SK-N-SH (cell line): ENCODE measurements at regions not wholly inside any gene's neighbourhood (a gene's known extent, or its start where the extent isn't known, plus 50 kb on each side); places are given as distances from the start of the nearest gene placed in this dataset.

Source experiments
- CTCF ChIA-PET: fragments of 300-600, 350-600 bp; formaldehyde crosslinking; extraction: SDS; loops from one replicate; lab custom pipeline; 2021; lab: Yijun Ruan, JAX
- POLR2A ChIA-PET: fragments of 350-600 bp; sonication (Branson Sonifier 250); formaldehyde crosslinking; extraction: SDS; loops from one replicate; lab custom pipeline; 2020; ENCODE audit warnings: antibody characterized with exemption, inconsistent platforms; lab: Yijun Ruan, JAX
- DNase-seq: peaks from one replicate; pipeline ENCODE4 v3.0.0; 2012
- H2AFZ ChIP-seq: fragments of 200-600 bp; sonication (generic); 2 replicates; pipeline ENCODE4 v1.8.1; 2016; ENCODE audit warnings: antibody characterized with exemption, mild to moderate bottlenecking, low read depth
- H3F3A ChIP-seq: fragments of 200-600 bp; sonication (generic); replicated peaks from 2 replicates; pipeline ENCODE3; 2016; ENCODE audit warnings: antibody characterized with exemption, mild to moderate bottlenecking; ENCODE audit not compliant: insufficient read depth
- H3K27ac ChIP-seq, 2 experiments: fragments of 200-500 bp in 1 of 2; fragments of 200-600 bp in 1 of 2; sonication (Bioruptor generic) in 1 of 2; sonication (generic), shearing (Covaris generic) in 1 of 2; 2 replicates each; pipeline versions ENCODE4 v1.5.1 to v1.6.1; 2014 to 2016; ENCODE audit warnings: low read depth in 2 of 2, inconsistent platforms in 1 of 2, low read length in 1 of 2, mild to moderate bottlenecking in 1 of 2, mixed read lengths in 1 of 2
- H3K27me3 ChIP-seq: fragments of 200-600 bp; sonication (generic), shearing (Covaris generic); 2 replicates; pipeline ENCODE4 v1.6.1; 2016; ENCODE audit warnings: mixed run types; ENCODE audit not compliant: insufficient read depth
- H3K36me3 ChIP-seq, 2 experiments: fragments of 200-500 bp in 1 of 2; fragments of 200-600 bp in 1 of 2; sonication (Bioruptor generic) in 1 of 2; sonication (generic) in 1 of 2; replicated peaks in 1 of 2; 2 replicates each; pipeline versions ENCODE3 to v1.5.1; 2014 to 2016; ENCODE audit warnings: low read length in 1 of 2, mild to moderate bottlenecking in 1 of 2; ENCODE audit not compliant: insufficient read depth in 2 of 2, control insufficient read depth in 1 of 2
- H3K4me1 ChIP-seq, 2 experiments: fragments of 200-500 bp in 1 of 2; fragments of 200-600 bp in 1 of 2; sonication (Bioruptor generic) in 1 of 2; sonication (generic), shearing (Covaris generic) in 1 of 2; 2 replicates each; pipeline versions ENCODE4 v1.5.1 to v1.6.1; 2014 to 2016; ENCODE audit warnings: low read depth in 1 of 2, low read length in 1 of 2, mixed run types in 1 of 2; ENCODE audit not compliant: insufficient read depth in 2 of 2, control insufficient read depth in 1 of 2
- H3K4me2 ChIP-seq: fragments of 200-600 bp; sonication (generic), shearing (Covaris generic); 2 replicates; pipeline ENCODE4 v1.6.1; 2017; ENCODE audit warnings: mixed run types
- H3K4me3 ChIP-seq, 2 experiments: fragments of 200-500 bp in 1 of 2; fragments of 200-600 bp in 1 of 2; sonication (Bioruptor generic) in 1 of 2; sonication (generic), shearing (Covaris generic) in 1 of 2; 2 replicates each; pipeline versions ENCODE4 v1.5.1 to v1.8.1; 2014 to 2016; ENCODE audit warnings: low read depth in 2 of 2, inconsistent platforms in 1 of 2, low read length in 1 of 2, mild to moderate bottlenecking in 1 of 2, mixed read lengths in 1 of 2, moderate library complexity in 1 of 2
- H3K79me2 ChIP-seq: fragments of 200-600 bp; sonication (generic); 2 replicates; pipeline ENCODE4 v1.8.1; 2017; ENCODE audit warnings: mild to moderate bottlenecking; ENCODE audit not compliant: insufficient read depth
- H3K9ac ChIP-seq: fragments of 200-600 bp; sonication (generic); 2 replicates; pipeline ENCODE4 v1.6.1; 2017; ENCODE audit warnings: mixed run types
- H3K9me2 ChIP-seq: fragments of 200-600 bp; sonication (generic); 2 replicates; pipeline ENCODE4 v1.6.1; 2017; ENCODE audit warnings: mixed run types
- H3K9me3 ChIP-seq: fragments of 200-600 bp; sonication (generic); 2 replicates; pipeline ENCODE4 v1.6.1; 2017; ENCODE audit warnings: mixed run types, mild to moderate bottlenecking, moderate library complexity
- H4K20me1 ChIP-seq: fragments of 200-600 bp; sonication (generic); 2 replicates; pipeline ENCODE4 v1.6.1; 2017; ENCODE audit warnings: mild to moderate bottlenecking, mixed run types; ENCODE audit not compliant: insufficient read depth
- CHD2 ChIP-seq: fragments of 150-350 bp; IDR thresholded peaks from 2 replicates; pipeline ENCODE4 v1.6.1; 2018; ENCODE audit warnings: low read length; ENCODE audit not compliant: partially characterized antibody
- EZH2phosphoT487 ChIP-seq: fragments of 200-600 bp; sonication (generic); IDR thresholded peaks from 2 replicates; pipeline ENCODE4 v1.6.1; 2017; ENCODE audit warnings: low read depth, mixed run types, mild to moderate bottlenecking, antibody characterized with exemption, moderate library complexity, borderline replicate concordance
- FOXM1 ChIP-seq: IDR thresholded peaks from 2 replicates; pipeline ENCODE4 v1.4.0; 2012; ENCODE audit warnings: low read depth, mild to moderate bottlenecking
- GATA2 ChIP-seq: sonication (generic); formaldehyde crosslinking; IDR thresholded peaks from 2 replicates; pipeline ENCODE4 v1.5.0; 2020; ENCODE audit warnings: mild to moderate bottlenecking, missing genetic modification reagents
- IRF3 ChIP-seq: fragments of 150-350 bp; IDR thresholded peaks from 2 replicates; pipeline ENCODE4 v1.6.1; 2016; ENCODE audit warnings: mild to moderate bottlenecking, low read depth, low read length
- NFIC ChIP-seq: IDR thresholded peaks from 2 replicates; pipeline ENCODE4 v1.4.0; 2012; ENCODE audit warnings: borderline replicate concordance
- NRF1 ChIP-seq: IDR thresholded peaks from 2 replicates; pipeline ENCODE4 v1.6.1; 2012; ENCODE audit warnings: low read depth, mild to moderate bottlenecking, low read length
- PBX3 ChIP-seq: IDR thresholded peaks from 2 replicates; pipeline ENCODE4; 2012
- RAD21 ChIP-seq: IDR thresholded peaks from 2 replicates; pipeline ENCODE4 v1.6.1; 2012; ENCODE audit warnings: mild to moderate bottlenecking, low read length
- RFX5 ChIP-seq: IDR thresholded peaks from 2 replicates; pipeline ENCODE4 v1.6.1; 2012; ENCODE audit warnings: mild to moderate bottlenecking, improper control_type of control experiment, low read length
- RXRA ChIP-seq: IDR thresholded peaks from 2 replicates; pipeline ENCODE4 v1.4.0; 2012; ENCODE audit warnings: low read depth, mild to moderate bottlenecking, borderline replicate concordance
- SIN3A ChIP-seq: IDR thresholded peaks from 2 replicates; pipeline ENCODE4 v1.6.1; 2012; ENCODE audit warnings: low read depth, mild to moderate bottlenecking, low read length, moderate library complexity, borderline replicate concordance
- SMC3 ChIP-seq: IDR thresholded peaks from 2 replicates; pipeline ENCODE4 v1.6.1; 2012; ENCODE audit warnings: low read depth, low read length, improper control_type of control experiment
- TAF1 ChIP-seq: IDR thresholded peaks from 2 replicates; pipeline ENCODE4 v1.6.1; 2012; ENCODE audit warnings: low read depth, mild to moderate bottlenecking, low read length, moderate library complexity, borderline replicate concordance
- TCF12 ChIP-seq: IDR thresholded peaks from 2 replicates; pipeline ENCODE4 v1.4.0; 2012
- WGBS: methylation state at CpG from one replicate; pipeline ENCODE4 v1.1.6; 2017; ENCODE audit warnings: low lambda C conversion rate; 5-methylcytosine and 5-hydroxymethylcytosine counted together
- TF ChIP-seq, protein P1 (sequence below): fragments of 200-600 bp; sonication (generic); IDR thresholded peaks from 2 replicates; pipeline ENCODE4 v1.6.1; 2017; ENCODE audit warnings: antibody characterized with exemption, mild to moderate bottlenecking, moderate library complexity
- TF ChIP-seq, protein P2 (sequence below): IDR thresholded peaks from 2 replicates; pipeline ENCODE4 v1.4.0; 2012; ENCODE audit warnings: low read depth, borderline replicate concordance

DNA sequence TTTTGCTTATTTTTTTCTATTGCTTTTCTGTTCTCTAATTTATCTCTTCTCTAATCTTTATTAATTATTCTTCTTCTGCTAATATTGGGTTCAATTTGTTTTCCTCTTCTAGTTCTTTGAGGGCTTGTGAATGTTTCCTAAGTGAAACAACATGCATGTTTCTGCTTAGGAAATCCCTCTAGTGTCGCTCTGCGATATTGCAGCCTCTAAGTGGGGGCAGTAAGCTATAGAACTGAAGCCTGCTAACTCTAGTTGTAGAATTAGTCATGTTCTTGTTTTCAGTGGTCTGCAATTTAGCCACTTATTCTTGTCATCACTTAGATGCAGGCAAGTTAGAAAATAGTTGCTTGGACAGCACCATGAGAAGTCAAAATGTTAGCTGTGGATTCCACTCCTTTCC is 222.6 kb downstream of the SPIN4 start:
- Histone ChIP-seq H3K27ac (no peak overlapping the region), H3K9me2 (no peaks in the 10 kb centered on the region), H3K36me3 (no peaks in the 10 kb centered on the region), H3K4me2 (no peak overlapping the region), H3K9ac (no peak overlapping the region), H3K9me3 (no peaks in the 10 kb centered on the region), H2AFZ (no peak overlapping the region), H3F3A (no peaks in the 10 kb centered on the region), H3K4me1 (no peaks in the 10 kb centered on the region), H3K79me2 (no peaks in the 10 kb centered on the region), H4K20me1 (no peaks in the 10 kb centered on the region), H3K27me3 (no peaks in the 10 kb centered on the region), H3K4me3 (no peak overlapping the region)
- DNase-seq, result peak; percentile 1
- ChIA-PET CTCF (interaction anchor here (0.6 to 1.0 kb wide), 3 partner anchors 14 to 117 kb away, joined by 3 read pairs; no protein-coding TSS in a partner anchor), POLR2A (no interaction called here)
- WGBS, result 2% methylated on average over 2 of the region's 2 CpGs
- no peak for TF ChIP-seq NFIC
- TF ChIP-seq, protein P1, sequence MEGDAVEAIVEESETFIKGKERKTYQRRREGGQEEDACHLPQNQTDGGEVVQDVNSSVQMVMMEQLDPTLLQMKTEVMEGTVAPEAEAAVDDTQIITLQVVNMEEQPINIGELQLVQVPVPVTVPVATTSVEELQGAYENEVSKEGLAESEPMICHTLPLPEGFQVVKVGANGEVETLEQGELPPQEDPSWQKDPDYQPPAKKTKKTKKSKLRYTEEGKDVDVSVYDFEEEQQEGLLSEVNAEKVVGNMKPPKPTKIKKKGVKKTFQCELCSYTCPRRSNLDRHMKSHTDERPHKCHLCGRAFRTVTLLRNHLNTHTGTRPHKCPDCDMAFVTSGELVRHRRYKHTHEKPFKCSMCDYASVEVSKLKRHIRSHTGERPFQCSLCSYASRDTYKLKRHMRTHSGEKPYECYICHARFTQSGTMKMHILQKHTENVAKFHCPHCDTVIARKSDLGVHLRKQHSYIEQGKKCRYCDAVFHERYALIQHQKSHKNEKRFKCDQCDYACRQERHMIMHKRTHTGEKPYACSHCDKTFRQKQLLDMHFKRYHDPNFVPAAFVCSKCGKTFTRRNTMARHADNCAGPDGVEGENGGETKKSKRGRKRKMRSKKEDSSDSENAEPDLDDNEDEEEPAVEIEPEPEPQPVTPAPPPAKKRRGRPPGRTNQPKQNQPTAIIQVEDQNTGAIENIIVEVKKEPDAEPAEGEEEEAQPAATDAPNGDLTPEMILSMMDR, result peak; percentile 66
- TF ChIP-seq, all 33 proteins: peak for 1

- H4K20me1 ChIP-seq, result no peaks in the 10 kb centered on the region
- H3K4me3 ChIP-seq, result no peak overlapping the region
- no peaks in the 10 kb centered on the region for H3K79me2 ChIP-seq
- no peaks in the 10 kb centered on the region for H3K27me3 ChIP-seq
- no peaks in the 10 kb centered on the region for H3K9me2 ChIP-seq
- H3K9me3 ChIP-seq, result no peaks in the 10 kb centered on the region
- H3K27ac ChIP-seq, result no peak overlapping the region
- TF ChIP-seq NRF1 (no peak), RFX5 (no peak), SIN3A (no peak), EZH2phosphoT487 (no peak), GATA2 (CRISPR knock-in tag) (no peak), RAD21 (no peak), SMC3 (no peak)
- no peaks in the 10 kb centered on the region for H3K36me3 ChIP-seq
- ChIA-PET POLR2A (no interaction called here), CTCF (interaction anchor here (1.2 kb wide), 1 partner anchor 13 kb away, joined by 3 read pairs; no protein-coding TSS in a partner anchor)
- DNase-seq, result no peak
- H3K9ac ChIP-seq, result no peak overlapping the region
- H3K4me1 ChIP-seq, result no peaks in the 10 kb centered on the region
- WGBS, result 0% methylated on average over 1 of the region's 1 CpG
- no peak overlapping the region for H2AFZ ChIP-seq
- H3K4me2 ChIP-seq, result no peak overlapping the region
- H3F3A ChIP-seq, result no peaks in the 10 kb centered on the region
Observed at GRCh38 chrX:63115196-63115595, 235.9 kb downstream of the SPIN4 start.

DNA sequence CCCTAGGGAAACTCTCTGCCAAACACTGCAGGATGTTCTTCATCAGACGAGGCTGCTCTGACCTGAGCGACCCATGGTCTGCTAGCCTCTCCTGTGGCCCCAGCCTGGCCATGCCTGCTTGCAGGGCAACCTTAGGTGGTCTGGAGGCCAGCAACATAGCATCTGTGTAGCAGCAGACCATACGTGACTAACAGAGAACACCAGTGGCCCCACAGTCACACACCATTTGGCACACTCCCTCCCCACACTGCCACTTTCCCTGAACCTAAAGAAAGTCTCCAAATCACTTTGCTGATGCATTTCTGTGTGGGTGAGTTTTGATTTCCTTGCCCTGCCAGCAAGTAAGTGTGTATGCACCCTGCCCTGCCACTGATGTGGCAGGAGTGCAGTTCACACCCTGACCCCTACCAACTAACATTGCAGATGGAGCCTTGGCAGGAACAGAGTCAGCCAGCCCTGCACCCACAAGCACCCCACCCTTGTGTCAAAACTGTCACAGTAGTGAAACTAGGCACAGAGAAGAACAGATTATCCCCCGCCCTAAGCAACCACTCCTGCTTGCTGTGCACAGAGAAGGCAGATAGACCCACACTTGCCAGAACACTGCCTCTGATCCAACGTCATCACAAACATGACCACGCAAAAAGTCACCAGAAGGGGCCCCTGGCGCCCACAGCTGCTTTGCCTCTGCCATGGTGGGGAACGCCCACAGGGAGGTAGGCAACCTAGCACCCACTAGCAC is 249.1 kb downstream of the SPIN4 start:
- Histone ChIP-seq H3K9me3 (no peaks in the 10 kb centered on the region), H3K27me3 (no peaks in the 10 kb centered on the region), H3K27ac (no peak overlapping the region), H3K9me2 (no peaks in the 10 kb centered on the region), H4K20me1 (no peaks in the 10 kb centered on the region), H3F3A (no peaks in the 10 kb centered on the region), H3K4me3 (no peak overlapping the region), H3K4me1 (no peaks in the 10 kb centered on the region), H3K9ac (no peak overlapping the region), H3K36me3 (no peaks in the 10 kb centered on the region), H3K4me2 (no peak overlapping the region), H2AFZ (no peak overlapping the region), H3K79me2 (no peaks in the 10 kb centered on the region)
- POLR2A ChIA-PET, result no interaction called here
- CTCF ChIA-PET, result no interaction called here
- DNase-seq, result no peak
- WGBS, result 6% methylated on average over 2 of the region's 8 CpGs
- no peak for TF ChIP-seq PBX3
- no peak for TF ChIP-seq SIN3A
- TF ChIP-seq, protein P2, sequence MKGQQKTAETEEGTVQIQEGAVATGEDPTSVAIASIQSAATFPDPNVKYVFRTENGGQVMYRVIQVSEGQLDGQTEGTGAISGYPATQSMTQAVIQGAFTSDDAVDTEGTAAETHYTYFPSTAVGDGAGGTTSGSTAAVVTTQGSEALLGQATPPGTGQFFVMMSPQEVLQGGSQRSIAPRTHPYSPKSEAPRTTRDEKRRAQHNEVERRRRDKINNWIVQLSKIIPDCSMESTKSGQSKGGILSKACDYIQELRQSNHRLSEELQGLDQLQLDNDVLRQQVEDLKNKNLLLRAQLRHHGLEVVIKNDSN, result no peak
- TF ChIP-seq FOXM1, result no peak
- TF ChIP-seq RFX5, result no peak
- TF ChIP-seq EZH2phosphoT487, result no peak
- TF ChIP-seq RXRA, result no peak
- TF ChIP-seq IRF3, result no peak
- no peak for TF ChIP-seq CHD2
- TF ChIP-seq TCF12, result no peak
- TF ChIP-seq TAF1, result no peak
- no peak for TF ChIP-seq RAD21
